ENCODE measurements at regions not wholly inside any gene's neighbourhood (a gene's known extent, or its start where the extent isn't known, plus 50 kb on each side); places are given as distances from the start of the nearest gene placed in this dataset.

DNA sequence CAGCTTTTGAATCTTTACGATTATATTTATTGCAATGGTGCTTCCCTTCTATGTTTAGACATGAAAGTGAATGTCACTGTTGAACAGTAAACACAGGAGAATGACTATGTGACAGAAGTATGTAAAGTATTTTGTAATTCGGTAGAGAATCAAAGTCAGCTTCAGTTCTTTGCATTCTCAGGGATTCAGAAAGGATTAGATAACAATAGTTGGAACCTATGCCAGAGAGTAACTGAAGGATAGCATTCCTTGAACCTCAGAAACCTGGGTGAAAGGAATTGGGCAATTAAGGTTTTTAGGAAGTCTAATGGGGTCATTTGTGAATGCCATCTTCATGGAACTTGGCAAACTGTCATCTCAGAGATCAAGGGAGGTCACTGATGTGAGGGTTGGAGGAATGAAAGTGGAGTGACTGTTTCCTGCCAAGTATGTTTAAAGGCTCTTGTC is 305.3 kb upstream of the DDHD1 start:
- TF ChIP-seq, protein P1, sequence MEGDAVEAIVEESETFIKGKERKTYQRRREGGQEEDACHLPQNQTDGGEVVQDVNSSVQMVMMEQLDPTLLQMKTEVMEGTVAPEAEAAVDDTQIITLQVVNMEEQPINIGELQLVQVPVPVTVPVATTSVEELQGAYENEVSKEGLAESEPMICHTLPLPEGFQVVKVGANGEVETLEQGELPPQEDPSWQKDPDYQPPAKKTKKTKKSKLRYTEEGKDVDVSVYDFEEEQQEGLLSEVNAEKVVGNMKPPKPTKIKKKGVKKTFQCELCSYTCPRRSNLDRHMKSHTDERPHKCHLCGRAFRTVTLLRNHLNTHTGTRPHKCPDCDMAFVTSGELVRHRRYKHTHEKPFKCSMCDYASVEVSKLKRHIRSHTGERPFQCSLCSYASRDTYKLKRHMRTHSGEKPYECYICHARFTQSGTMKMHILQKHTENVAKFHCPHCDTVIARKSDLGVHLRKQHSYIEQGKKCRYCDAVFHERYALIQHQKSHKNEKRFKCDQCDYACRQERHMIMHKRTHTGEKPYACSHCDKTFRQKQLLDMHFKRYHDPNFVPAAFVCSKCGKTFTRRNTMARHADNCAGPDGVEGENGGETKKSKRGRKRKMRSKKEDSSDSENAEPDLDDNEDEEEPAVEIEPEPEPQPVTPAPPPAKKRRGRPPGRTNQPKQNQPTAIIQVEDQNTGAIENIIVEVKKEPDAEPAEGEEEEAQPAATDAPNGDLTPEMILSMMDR (conservative IDR thresholded peaks at IDR 0.05 in 1 of 2, IDR thresholded peaks at IDR 0.05 in 1 of 2; ENCODE audit: extremely low read depth in 1 of 2, insufficient read depth in 1 of 2, low read depth in 1 of 2, low read length in 2 of 2) = no peak
- no peak for TF ChIP-seq EZH2 (IDR thresholded peaks at IDR 0.05; ENCODE audit: borderline replicate concordance, low read length)
